Trophoblast cell (in vitro differentiated cells and primary cell): ENCODE measurements at regions not wholly inside any gene's neighbourhood (a gene's known extent, or its start where the extent isn't known, plus 50 kb on each side); places are given as distances from the start of the nearest gene placed in this dataset.

ENCODE experiments used
- DNase-seq, 2 donors: peaks; one replicate each; pipeline ENCODE4 v3.0.0-alpha.2; 2016
- H2AFZ ChIP-seq: 2 replicates; pipeline ENCODE4 v1.6.1; 2013; ENCODE audit warnings: low read length, moderate library complexity, mild to moderate bottlenecking; ENCODE audit not compliant: insufficient read depth, poor library complexity
- H2AK5ac ChIP-seq: 2 replicates; pipeline ENCODE4 v1.6.1; 2013; ENCODE audit warnings: mild to moderate bottlenecking, low read length
- H2BK120ac ChIP-seq: 2 replicates; pipeline ENCODE4 v1.6.1; 2013; ENCODE audit warnings: low read length, mild to moderate bottlenecking, moderate library complexity; ENCODE audit not compliant: insufficient read depth, poor library complexity
- H2BK12ac ChIP-seq: 2 replicates; pipeline ENCODE4 v1.6.1; 2013; ENCODE audit warnings: mild to moderate bottlenecking, low read length, moderate library complexity
- H2BK5ac ChIP-seq: 2 replicates; pipeline ENCODE4 v1.6.1; 2013; ENCODE audit warnings: low read length, low read depth, moderate library complexity, mild to moderate bottlenecking; ENCODE audit not compliant: poor library complexity
- H3K14ac ChIP-seq: 2 replicates; pipeline ENCODE4 v1.6.1; 2013; ENCODE audit warnings: mild to moderate bottlenecking, low read length
- H3K18ac ChIP-seq: 2 replicates; pipeline ENCODE4 v1.6.1; 2013; ENCODE audit warnings: mild to moderate bottlenecking, low read length
- H3K23ac ChIP-seq: 2 replicates; pipeline ENCODE4 v1.6.1; 2013; ENCODE audit warnings: low read length
- H3K27ac ChIP-seq: 2 replicates; pipeline ENCODE4 v1.5.1; 2013; ENCODE audit warnings: low read depth, mild to moderate bottlenecking, inconsistent platforms, low read length, moderate library complexity
- H3K27me3 ChIP-seq: 2 replicates; pipeline ENCODE4 v1.6.1; 2013; ENCODE audit warnings: inconsistent platforms, mild to moderate bottlenecking, low read length, moderate library complexity; ENCODE audit not compliant: insufficient read depth
- H3K36me3 ChIP-seq, 2 experiments: 1 replicate in 1 of 2; 2 replicates in 1 of 2; pipeline ENCODE4 v1.6.1; 2013; ENCODE audit warnings: low read length in 2 of 2, mild to moderate bottlenecking in 2 of 2, moderate library complexity in 1 of 2; ENCODE audit not compliant: insufficient read depth in 2 of 2, control insufficient read depth in 1 of 2
- H3K4ac ChIP-seq: 2 replicates; pipeline ENCODE4 v1.6.1; 2013; ENCODE audit warnings: low read depth, mild to moderate bottlenecking, low read length, moderate library complexity
- H3K4me1 ChIP-seq, 2 experiments: 1 replicate in 1 of 2; 2 replicates in 1 of 2; pipeline ENCODE4 v1.6.1; 2013; ENCODE audit warnings: low read length in 2 of 2, mild to moderate bottlenecking in 2 of 2, moderate library complexity in 1 of 2; ENCODE audit not compliant: insufficient read depth in 2 of 2, control insufficient read depth in 1 of 2
- H3K4me2 ChIP-seq: 2 replicates; pipeline ENCODE4 v1.6.1; 2013; ENCODE audit warnings: inconsistent platforms, mild to moderate bottlenecking, low read length, moderate library complexity
- H3K4me3 ChIP-seq: 2 replicates; pipeline ENCODE4 v1.5.1; 2013; ENCODE audit warnings: mild to moderate bottlenecking, low read depth, low read length, inconsistent platforms
- H3K79me1 ChIP-seq: one replicate; pipeline ENCODE4 v1.6.1; 2013; ENCODE audit warnings: low read length
- H3K79me2 ChIP-seq: 2 replicates; pipeline ENCODE4 v1.6.1; 2013; ENCODE audit warnings: low read length, mild to moderate bottlenecking; ENCODE audit not compliant: control insufficient read depth, insufficient read depth, poor library complexity
- H3K9ac ChIP-seq: 2 replicates; pipeline ENCODE4 v1.6.1; 2013; ENCODE audit warnings: mild to moderate bottlenecking, low read length
- H3K9me3 ChIP-seq: 2 replicates; pipeline ENCODE4 v1.6.1; 2013; ENCODE audit warnings: low read depth, mild to moderate bottlenecking, control low read depth, inconsistent platforms, low read length; ENCODE audit not compliant: insufficient read depth
- H4K12ac ChIP-seq: 2 replicates; pipeline ENCODE4 v1.6.1; 2013; ENCODE audit warnings: low read depth, mild to moderate bottlenecking, low read length, moderate library complexity
- H4K8ac ChIP-seq: 2 replicates; pipeline ENCODE4 v1.6.1; 2013; ENCODE audit warnings: low read depth, mild to moderate bottlenecking, low read length, moderate library complexity
- H4K91ac ChIP-seq: one replicate; pipeline ENCODE4 v1.6.1; 2013; ENCODE audit warnings: low read depth, mild to moderate bottlenecking, low read length, moderate library complexity
- WGBS: extraction: QIAGEN DNeasy Blood & Tissue Kit; methylation state at CpG from one replicate; pipeline ENCODE4 v1.1.7; 2013; ENCODE audit warnings: missing lambda C conversion rate; ENCODE audit not compliant: insufficient read length, insufficient coverage; ENCODE audit errors: extremely low coverage; 5-methylcytosine and 5-hydroxymethylcytosine counted together

DNA sequence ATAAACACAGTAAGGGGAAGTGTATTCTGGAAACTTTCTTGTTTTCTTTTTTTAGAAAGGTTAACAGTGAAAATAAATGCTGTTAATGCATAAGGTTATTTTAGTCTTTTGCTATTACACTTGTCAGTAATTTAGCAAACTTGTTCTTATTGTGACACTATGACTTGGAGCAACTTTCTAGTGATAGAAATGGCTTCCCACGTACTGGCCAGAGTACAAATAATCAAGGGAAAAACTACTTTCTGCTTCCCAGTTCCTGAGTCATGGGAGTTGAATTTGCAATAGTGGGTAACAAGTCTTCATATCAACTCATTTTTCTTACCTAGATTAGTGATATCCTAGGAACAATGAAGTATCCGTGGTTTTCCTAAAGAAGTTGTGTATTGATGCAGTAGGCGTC is 1072.3 kb downstream of the FLRT2 start:
- DNase-seq: no peak
- Histone ChIP-seq H3K23ac (no peak overlapping the region), H3K4me3 (no peak overlapping the region), H3K14ac (no peak overlapping the region), H4K12ac (no peak overlapping the region), H3K79me1 (no peaks in the 10 kb centered on the region), H3K9ac (no peak overlapping the region), H3K18ac (no peak overlapping the region), H4K8ac (no peak overlapping the region), H2AK5ac (no peak overlapping the region), H2BK120ac (no peak overlapping the region), H3K4ac (no peak overlapping the region), H4K91ac (no peak overlapping the region), H3K4me2 (no peak overlapping the region), H3K79me2 (no peaks in the 10 kb centered on the region), H2AFZ (no peak overlapping the region), H2BK12ac (no peak overlapping the region), H3K4me1 (no peaks in the 10 kb centered on the region), H3K9me3 (no peaks in the 10 kb centered on the region), H3K27ac (no peak overlapping the region), H3K27me3 (no peaks in the 10 kb centered on the region), H3K36me3 (no peaks in the 10 kb centered on the region), H2BK5ac (no peak overlapping the region)
- WGBS: no CpG with 5 or more reads among the region's 3 CpGs

DNA sequence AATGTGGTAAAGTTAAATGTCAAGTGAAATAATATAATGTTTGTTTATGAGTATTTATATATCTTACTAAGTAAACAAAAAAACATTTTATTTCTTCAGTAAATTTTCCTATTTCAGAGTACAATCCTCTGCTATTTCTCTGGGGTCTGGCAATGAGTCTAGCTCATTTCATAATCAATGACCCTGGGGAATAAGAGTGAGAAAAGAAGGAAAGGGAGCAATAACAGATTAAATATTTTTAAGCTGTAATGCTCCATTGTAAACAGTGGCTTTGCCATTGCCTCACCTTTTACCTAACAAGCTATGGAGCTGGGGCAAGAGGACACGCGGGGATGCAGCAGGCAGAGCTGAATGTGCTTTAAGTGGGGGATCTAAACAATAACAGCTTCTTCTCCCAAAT is 1071.9 kb downstream of the FLRT2 start:
- Histone ChIP-seq H3K18ac (no peak overlapping the region), H4K8ac (no peak overlapping the region), H2AK5ac (no peak overlapping the region), H4K12ac (no peak overlapping the region), H3K14ac (no peak overlapping the region), H3K4me2 (no peak overlapping the region), H3K4me3 (no peak overlapping the region), H3K27me3 (no peaks in the 10 kb centered on the region), H3K9ac (no peak overlapping the region), H3K36me3 (no peaks in the 10 kb centered on the region), H3K79me2 (no peaks in the 10 kb centered on the region), H2AFZ (no peak overlapping the region), H3K4ac (no peak overlapping the region), H3K4me1 (no peaks in the 10 kb centered on the region), H3K79me1 (no peaks in the 10 kb centered on the region), H4K91ac (no peak overlapping the region), H3K27ac (no peak overlapping the region), H3K23ac (no peak overlapping the region), H2BK120ac (no peak overlapping the region), H2BK12ac (no peak overlapping the region), H3K9me3 (no peaks in the 10 kb centered on the region), H2BK5ac (no peak overlapping the region)
- WGBS: no CpG with 5 or more reads among the region's 2 CpGs
- DNase-seq: no peak

- H3K79me1 ChIP-seq: no peaks in the 10 kb centered on the region
- no peak overlapping the region for H3K14ac ChIP-seq
- no peak overlapping the region for H3K4me3 ChIP-seq
- no peak overlapping the region for H3K23ac ChIP-seq
- no peak overlapping the region for H3K9ac ChIP-seq
- no peaks in the 10 kb centered on the region for H3K27me3 ChIP-seq
- H4K91ac ChIP-seq: no peak overlapping the region
- H3K4ac ChIP-seq: no peak overlapping the region
- H3K9me3 ChIP-seq: no peaks in the 10 kb centered on the region
- H4K8ac ChIP-seq: no peak overlapping the region
- H3K4me1 ChIP-seq: no peaks in the 10 kb centered on the region
- no peak overlapping the region for H2BK5ac ChIP-seq
- no peak overlapping the region for H3K4me2 ChIP-seq
- H3K36me3 ChIP-seq: no peaks in the 10 kb centered on the region
- no peak overlapping the region for H2BK12ac ChIP-seq
- no peak overlapping the region for H4K12ac ChIP-seq
- DNase-seq: no peak
- no peak overlapping the region for H3K18ac ChIP-seq
- H3K27ac ChIP-seq: no peak overlapping the region
- H2AFZ ChIP-seq: no peak overlapping the region
- H3K79me2 ChIP-seq: no peaks in the 10 kb centered on the region
- no CpG with 5 or more reads among the region's 4 CpGs for WGBS
- H2BK120ac ChIP-seq: no peak overlapping the region
- H2AK5ac ChIP-seq: no peak overlapping the region
Observed at GRCh38 chr14:86597279-86597678, 1067.3 kb downstream of the FLRT2 start.

DNA sequence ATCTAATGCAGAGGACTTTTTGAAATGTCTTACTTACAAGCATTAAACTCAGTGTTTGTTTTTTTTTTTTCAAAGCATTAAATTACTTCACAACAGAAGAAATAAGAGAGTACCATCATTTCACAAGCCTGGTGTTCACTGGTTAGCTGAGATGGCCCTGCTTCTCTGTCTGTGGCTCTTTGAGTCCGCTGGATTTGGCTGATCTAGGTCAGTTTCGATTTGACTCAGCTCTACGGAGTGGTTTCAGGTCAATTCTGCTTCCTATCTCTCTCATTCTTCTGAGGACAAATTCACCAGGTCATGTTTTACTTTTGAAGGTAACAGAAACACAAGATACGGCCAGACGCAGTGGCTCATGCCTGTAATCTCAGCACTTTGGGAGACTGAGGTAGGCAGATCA is 1066.1 kb downstream of the FLRT2 start:
- H3K18ac ChIP-seq: no peak overlapping the region
- no peak for DNase-seq
- no peaks in the 10 kb centered on the region for H3K4me1 ChIP-seq
- no peak overlapping the region for H2BK12ac ChIP-seq
- no peak overlapping the region for H4K8ac ChIP-seq
- H4K12ac ChIP-seq: no peak overlapping the region
- no peak overlapping the region for H3K4ac ChIP-seq
- no peak overlapping the region for H2BK120ac ChIP-seq
- no peak overlapping the region for H2AFZ ChIP-seq
- no peak overlapping the region for H4K91ac ChIP-seq
- H3K23ac ChIP-seq: no peak overlapping the region
- H3K9me3 ChIP-seq: no peaks in the 10 kb centered on the region
- no peaks in the 10 kb centered on the region for H3K79me2 ChIP-seq
- H3K27ac ChIP-seq: no peak overlapping the region
- no peak overlapping the region for H3K4me2 ChIP-seq
- no peak overlapping the region for H3K4me3 ChIP-seq
- no peak overlapping the region for H3K9ac ChIP-seq
- no peak overlapping the region for H2BK5ac ChIP-seq
- H3K79me1 ChIP-seq: no peaks in the 10 kb centered on the region
- no peak overlapping the region for H2AK5ac ChIP-seq
- H3K36me3 ChIP-seq: no peaks in the 10 kb centered on the region
- H3K14ac ChIP-seq: no peak overlapping the region
- WGBS: no CpG with 5 or more reads among the region's 5 CpGs
- H3K27me3 ChIP-seq: no peaks in the 10 kb centered on the region
